AG04450 (cell line): ENCODE measurements at regions not wholly inside any gene's neighbourhood (a gene's known extent, or its start where the extent isn't known, plus 50 kb on each side); places are given as distances from the start of the nearest gene placed in this dataset.

Experiments used
- CTCF ChIA-PET: fragments of 300-600, 350-600 bp; formaldehyde crosslinking; extraction: SDS; loops from one replicate; lab custom pipeline; 2022; ENCODE audit warnings: antibody characterized with exemption, inconsistent platforms; lab: Charles Lee
- POLR2A ChIA-PET: fragments of 350-600 bp; formaldehyde crosslinking; extraction: SDS; loops from one replicate; lab custom pipeline; 2021; ENCODE audit warnings: antibody characterized with exemption, inconsistent platforms; lab: Yijun Ruan, JAX
- DNase-seq: peaks from one replicate; pipeline ENCODE4 v3.0.0-alpha.2; 2011; ENCODE audit warnings: low read depth, low spot score
- H3K27ac ChIP-seq: one replicate; pipeline ENCODE4 v1.5.1; 2012; ENCODE audit warnings: low read depth, low read length, control low read depth
- H3K27me3 ChIP-seq: one replicate; pipeline ENCODE4 v1.6.0; 2012; ENCODE audit warnings: low read length; ENCODE audit not compliant: control insufficient read depth, insufficient read depth
- H3K4me3 ChIP-seq: 2 replicates; pipeline ENCODE4 v1.5.1; 2011; ENCODE audit warnings: mild to moderate bottlenecking, low read depth, low read length, control low read depth
- H3K9me3 ChIP-seq: 2 replicates; pipeline ENCODE4 v1.5.1; 2012; ENCODE audit warnings: low read length; ENCODE audit not compliant: control insufficient read depth, insufficient read depth
- CTCF ChIP-seq: IDR thresholded peaks from 2 replicates; pipeline ENCODE4 v1.5.1; 2011; ENCODE audit warnings: low read depth, low read length, control low read depth, inconsistent platforms

- ChIA-PET POLR2A (no interaction called here), CTCF (no interaction called here)
- no peak overlapping the region for H3K4me3 ChIP-seq
- H3K27ac ChIP-seq: no peak overlapping the region
- H3K27me3 ChIP-seq: no peaks in the 10 kb centered on the region
- H3K9me3 ChIP-seq: no peaks in the 10 kb centered on the region
- DNase-seq: no peak
- TF ChIP-seq CTCF: no peak
Observed at GRCh38 chr13:57925250-57925649, 293.7 kb downstream of the PCDH17 start.

- ChIA-PET CTCF (no interaction called here), POLR2A (no interaction called here)
- H3K4me3 ChIP-seq: no peak overlapping the region
- no peak for TF ChIP-seq CTCF
- no peak overlapping the region for H3K27ac ChIP-seq
- H3K27me3 ChIP-seq: no peaks in the 10 kb centered on the region
- no peaks in the 10 kb centered on the region for H3K9me3 ChIP-seq
- no peak for DNase-seq
Observed at GRCh38 chr13:57925751-57926150, 294.2 kb downstream of the PCDH17 start.

GRCh38 chr13:57932061-57932460 lies 300.5 kb downstream of the PCDH17 start:
- POLR2A ChIA-PET: no interaction called here
- CTCF ChIA-PET: no interaction called here

GRCh38 chr13:57933606-57934005 lies 302.1 kb downstream of the PCDH17 start:
- Histone ChIP-seq H3K27ac (no peak overlapping the region), H3K9me3 (no peaks in the 10 kb centered on the region), H3K27me3 (no peaks in the 10 kb centered on the region), H3K4me3 (no peak overlapping the region)
- ChIA-PET POLR2A (no interaction called here), CTCF (no interaction called here)
- no peak for TF ChIP-seq CTCF
- DNase-seq: no peak

More at GRCh38 chr13:57932061-57932460, 300.5 kb downstream of the PCDH17 start:
- Histone ChIP-seq H3K27me3 (no peaks in the 10 kb centered on the region), H3K27ac (no peak overlapping the region), H3K4me3 (no peak overlapping the region), H3K9me3 (no peaks in the 10 kb centered on the region)
- no peak for TF ChIP-seq CTCF
- no peak for DNase-seq

GRCh38 chr13:57935965-57936364 lies 304.4 kb downstream of the PCDH17 start:
- no peaks in the 10 kb centered on the region for H3K9me3 ChIP-seq

More at GRCh38 chr13:57935965-57936364, 304.4 kb downstream of the PCDH17 start:
- H3K27me3 ChIP-seq: no peaks in the 10 kb centered on the region
- ChIA-PET POLR2A (no interaction called here), CTCF (no interaction called here)
- no peak for TF ChIP-seq CTCF
- H3K27ac ChIP-seq: no peak overlapping the region
- no peak overlapping the region for H3K4me3 ChIP-seq
- DNase-seq: no peak
